PFSK-1 (cell line): ENCODE measurements at regions not wholly inside any gene's neighbourhood (a gene's known extent, or its start where the extent isn't known, plus 50 kb on each side); places are given as distances from the start of the nearest gene placed in this dataset.

Experiments used
- FOXP2 ChIP-seq: optimal IDR thresholded peaks from 2 replicates; pipeline ENCODE3; 2011; ENCODE audit warnings: borderline replicate concordance, control low read depth, inconsistent platforms; ENCODE audit not compliant: insufficient read depth; ENCODE audit errors: extremely low read length, extremely low read depth
- POLR2AphosphoS5 ChIP-seq: IDR thresholded peaks from 2 replicates; pipeline ENCODE4 v1.6.1; 2012; ENCODE audit warnings: low read depth, mild to moderate bottlenecking, control low read depth, low read length, moderate library complexity
- SIN3A ChIP-seq: IDR thresholded peaks from 2 replicates; pipeline ENCODE4 v1.6.1; 2012; ENCODE audit warnings: mild to moderate bottlenecking, low read length, moderate library complexity, borderline replicate concordance; ENCODE audit not compliant: insufficient read depth
- TAF1 ChIP-seq: IDR thresholded peaks from 2 replicates; pipeline ENCODE4 v1.6.1; 2012; ENCODE audit warnings: low read length, control low read depth, borderline replicate concordance; ENCODE audit not compliant: insufficient read depth
- TF ChIP-seq, protein P1 (sequence below), 2 experiments: IDR thresholded peaks; 2 replicates each; pipeline versions ENCODE4 v1.6.1 to v1.8.0; 2011 to 2012; ENCODE audit warnings: low read depth in 2 of 2, low read length in 2 of 2, control low read depth in 1 of 2, inconsistent platforms in 1 of 2, mild to moderate bottlenecking in 1 of 2, moderate library complexity in 1 of 2; ENCODE audit not compliant: insufficient read depth in 1 of 2

DNA sequence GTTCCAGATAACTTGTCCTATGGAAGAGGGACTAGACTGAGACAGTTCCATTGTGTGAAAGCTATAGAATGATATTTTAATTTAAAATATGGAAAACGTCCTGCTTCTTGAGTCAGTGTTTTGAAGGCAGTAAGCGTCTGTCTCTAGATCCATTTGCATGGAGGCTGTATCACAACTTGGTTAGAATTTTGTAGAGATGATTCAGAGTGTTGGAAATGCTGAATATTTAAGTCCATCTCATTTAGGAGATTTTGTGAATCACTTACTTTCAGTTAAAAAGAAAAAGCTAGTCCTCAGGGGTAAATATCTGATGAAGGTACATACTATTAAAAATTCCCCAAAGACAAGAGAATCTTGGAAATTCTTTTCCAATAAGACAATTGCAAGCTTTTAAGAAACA is 72.7 kb downstream of the FANCF start:
- TF ChIP-seq POLR2AphosphoS5 (no peak), SIN3A (no peak), TAF1 (no peak), FOXP2 (no peak)
- TF ChIP-seq, protein P1, sequence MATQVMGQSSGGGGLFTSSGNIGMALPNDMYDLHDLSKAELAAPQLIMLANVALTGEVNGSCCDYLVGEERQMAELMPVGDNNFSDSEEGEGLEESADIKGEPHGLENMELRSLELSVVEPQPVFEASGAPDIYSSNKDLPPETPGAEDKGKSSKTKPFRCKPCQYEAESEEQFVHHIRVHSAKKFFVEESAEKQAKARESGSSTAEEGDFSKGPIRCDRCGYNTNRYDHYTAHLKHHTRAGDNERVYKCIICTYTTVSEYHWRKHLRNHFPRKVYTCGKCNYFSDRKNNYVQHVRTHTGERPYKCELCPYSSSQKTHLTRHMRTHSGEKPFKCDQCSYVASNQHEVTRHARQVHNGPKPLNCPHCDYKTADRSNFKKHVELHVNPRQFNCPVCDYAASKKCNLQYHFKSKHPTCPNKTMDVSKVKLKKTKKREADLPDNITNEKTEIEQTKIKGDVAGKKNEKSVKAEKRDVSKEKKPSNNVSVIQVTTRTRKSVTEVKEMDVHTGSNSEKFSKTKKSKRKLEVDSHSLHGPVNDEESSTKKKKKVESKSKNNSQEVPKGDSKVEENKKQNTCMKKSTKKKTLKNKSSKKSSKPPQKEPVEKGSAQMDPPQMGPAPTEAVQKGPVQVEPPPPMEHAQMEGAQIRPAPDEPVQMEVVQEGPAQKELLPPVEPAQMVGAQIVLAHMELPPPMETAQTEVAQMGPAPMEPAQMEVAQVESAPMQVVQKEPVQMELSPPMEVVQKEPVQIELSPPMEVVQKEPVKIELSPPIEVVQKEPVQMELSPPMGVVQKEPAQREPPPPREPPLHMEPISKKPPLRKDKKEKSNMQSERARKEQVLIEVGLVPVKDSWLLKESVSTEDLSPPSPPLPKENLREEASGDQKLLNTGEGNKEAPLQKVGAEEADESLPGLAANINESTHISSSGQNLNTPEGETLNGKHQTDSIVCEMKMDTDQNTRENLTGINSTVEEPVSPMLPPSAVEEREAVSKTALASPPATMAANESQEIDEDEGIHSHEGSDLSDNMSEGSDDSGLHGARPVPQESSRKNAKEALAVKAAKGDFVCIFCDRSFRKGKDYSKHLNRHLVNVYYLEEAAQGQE (IDR thresholded peaks at IDR 0.05; ENCODE audit: insufficient read depth in 1 of 2, low read depth in 2 of 2, low read length in 2 of 2): no peak
